H9 (cell line): ENCODE measurements at regions not wholly inside any gene's neighbourhood (a gene's known extent, or its start where the extent isn't known, plus 50 kb on each side); places are given as distances from the start of the nearest gene placed in this dataset.
"Not testable (repeated sequence)": the region's sequence is repeated elsewhere in the genome, so short reads cannot be mapped to it uniquely, and the experiment has no call there.

Experiments used
- DNase-seq: peaks from one replicate; pipeline ENCODE4 v3.0.0-alpha.2; 2017
- H2AFZ ChIP-seq: one replicate; pipeline ENCODE4 v1.6.1; 2013; ENCODE audit warnings: mild to moderate bottlenecking, low read length, control low read depth, moderate library complexity
- H2AK5ac ChIP-seq: 2 replicates; pipeline ENCODE4 v1.6.1; 2013; ENCODE audit warnings: low read length, control low read depth, mixed read lengths; ENCODE audit not compliant: insufficient read length
- H2BK120ac ChIP-seq: one replicate; pipeline ENCODE4 v1.6.1; 2013; ENCODE audit warnings: low read depth, mild to moderate bottlenecking, low read length, control low read depth, inconsistent platforms; ENCODE audit not compliant: poor library complexity, severe bottlenecking
- H2BK12ac ChIP-seq: 2 replicates; pipeline ENCODE4 v1.6.1; 2013; ENCODE audit warnings: low read length, control low read depth, mixed read lengths, low read depth; ENCODE audit not compliant: insufficient read length
- H2BK15ac ChIP-seq: 2 replicates; pipeline ENCODE4 v1.6.1; 2013; ENCODE audit warnings: low read depth, low read length, control low read depth
- H2BK20ac ChIP-seq: one replicate; pipeline ENCODE4 v1.6.1; 2013; ENCODE audit warnings: low read depth, mild to moderate bottlenecking, low read length, control low read depth, inconsistent platforms; ENCODE audit not compliant: poor library complexity, severe bottlenecking
- H2BK5ac ChIP-seq: 2 replicates; pipeline ENCODE4 v1.6.1; 2013; ENCODE audit warnings: low read length, control low read depth, mixed read lengths; ENCODE audit not compliant: insufficient read length
- H3K14ac ChIP-seq: 2 replicates; pipeline ENCODE4 v1.6.1; 2013; ENCODE audit warnings: low read length, control low read depth; ENCODE audit not compliant: insufficient read depth
- H3K18ac ChIP-seq: 2 replicates; pipeline ENCODE4 v1.6.1; 2013; ENCODE audit warnings: low read depth, mild to moderate bottlenecking, mixed read lengths, low read length, control low read depth; ENCODE audit not compliant: insufficient read length
- H3K23ac ChIP-seq: 2 replicates; pipeline ENCODE4 v1.6.1; 2013; ENCODE audit warnings: low read length, control low read depth, mixed read lengths, low read depth; ENCODE audit not compliant: insufficient read length
- H3K23me2 ChIP-seq: 2 replicates; pipeline ENCODE4 v1.6.1; 2013; ENCODE audit warnings: low read depth, mild to moderate bottlenecking, mixed read lengths, low read length, control low read depth; ENCODE audit not compliant: insufficient read length, poor library complexity, severe bottlenecking
- H3K27ac ChIP-seq: 2 replicates; pipeline ENCODE4 v1.5.1; 2013; ENCODE audit warnings: low read length, control low read depth, mixed read lengths, low read depth; ENCODE audit not compliant: insufficient read length
- H3K27me3 ChIP-seq: 2 replicates; pipeline ENCODE4 v1.6.1; 2013; ENCODE audit warnings: low read length, control low read depth, inconsistent platforms; ENCODE audit not compliant: insufficient read depth
- H3K4ac ChIP-seq: 2 replicates; pipeline ENCODE4 v1.6.1; 2013; ENCODE audit warnings: low read depth, mild to moderate bottlenecking, control low read depth, inconsistent platforms, low read length, moderate library complexity
- H3K4me1 ChIP-seq: 2 replicates; pipeline ENCODE4 v1.6.1; 2013; ENCODE audit warnings: low read length, control low read depth, inconsistent platforms; ENCODE audit not compliant: insufficient read depth
- H3K4me2 ChIP-seq: 2 replicates; pipeline ENCODE4 v1.6.1; 2013; ENCODE audit warnings: low read length, control low read depth, mixed read lengths; ENCODE audit not compliant: insufficient read length, insufficient read depth
- H3K56ac ChIP-seq: 2 replicates; pipeline ENCODE4 v1.6.1; 2013; ENCODE audit warnings: low read depth, mild to moderate bottlenecking, mixed read lengths, low read length, control low read depth; ENCODE audit not compliant: insufficient read length
- H3K79me1 ChIP-seq: 2 replicates; pipeline ENCODE4 v1.6.1; 2013; ENCODE audit warnings: low read depth, mild to moderate bottlenecking, moderate library complexity, low read length, control low read depth, inconsistent platforms; ENCODE audit not compliant: insufficient read depth, poor library complexity, severe bottlenecking
- H3K79me2 ChIP-seq: 2 replicates; pipeline ENCODE4 v1.6.1; 2013; ENCODE audit warnings: low read length, control low read depth, inconsistent platforms; ENCODE audit not compliant: insufficient read depth
- H3K9ac ChIP-seq: 2 replicates; pipeline ENCODE4 v1.6.1; 2013; ENCODE audit warnings: low read length, control low read depth, mixed read lengths; ENCODE audit not compliant: insufficient read length; ENCODE audit errors: extremely low read depth
- H3K9me3 ChIP-seq: one replicate; pipeline ENCODE4 v1.6.1; 2013; ENCODE audit warnings: low read depth, low read length, inconsistent platforms; ENCODE audit not compliant: control insufficient read depth
- H3T11ph ChIP-seq: one replicate; pipeline ENCODE4 v1.6.1; 2013; ENCODE audit warnings: mild to moderate bottlenecking, low read length, control low read depth, inconsistent platforms
- H4K20me1 ChIP-seq: one replicate; pipeline ENCODE4 v1.6.1; 2013; ENCODE audit not compliant: control insufficient read depth, insufficient read length, insufficient read depth
- H4K5ac ChIP-seq: 2 replicates; pipeline ENCODE4 v1.6.1; 2013; ENCODE audit warnings: low read depth, mild to moderate bottlenecking, mixed read lengths, low read length, control low read depth; ENCODE audit not compliant: insufficient read length
- H4K8ac ChIP-seq: replicated peaks from 2 replicates; pipeline ENCODE4 v1.6.1; 2013; ENCODE audit warnings: low read length, control low read depth, mixed read lengths, low read depth; ENCODE audit not compliant: insufficient read length
- H4K91ac ChIP-seq: 2 replicates; pipeline ENCODE4 v1.6.1; 2013; ENCODE audit warnings: low read depth, mild to moderate bottlenecking, moderate library complexity, mixed read lengths, low read length, control low read depth; ENCODE audit not compliant: insufficient read length
- H3K27ac Mint-ChIP-seq, 3 experiments: 2 replicates in 2 of 3; 3 replicates in 1 of 3; pipeline ENCODE4 v1.8.0; 2020 to 2021; ENCODE audit warnings: mixed read lengths in 3 of 3, mild to moderate bottlenecking in 1 of 3, moderate library complexity in 1 of 3
- H3K27me3 Mint-ChIP-seq: 2 replicates; pipeline ENCODE4 v1.8.0; 2021; ENCODE audit warnings: low read depth, mild to moderate bottlenecking, moderate library complexity, mixed read lengths
- H3K36me3 Mint-ChIP-seq, 3 experiments: 2 replicates in 2 of 3; 3 replicates in 1 of 3; pipeline ENCODE4 v1.8.0; 2020 to 2021; ENCODE audit warnings: low read depth in 3 of 3, mixed read lengths in 3 of 3; ENCODE audit not compliant: insufficient read depth in 1 of 3
- H3K4me1 Mint-ChIP-seq, 2 experiments: 2 replicates each; pipeline ENCODE4 v1.8.0; 2020; ENCODE audit warnings: mixed read lengths in 2 of 2
- H3K4me3 Mint-ChIP-seq, 2 experiments: 2 replicates in 1 of 2; 3 replicates in 1 of 2; pipeline ENCODE4 v1.8.0; 2020 to 2021; ENCODE audit warnings: mild to moderate bottlenecking in 2 of 2, mixed read lengths in 2 of 2, moderate library complexity in 1 of 2
- H3K9me3 Mint-ChIP-seq, 2 experiments: 2 replicates in 1 of 2; 3 replicates in 1 of 2; pipeline ENCODE4 v1.8.0; 2020; ENCODE audit warnings: mild to moderate bottlenecking in 2 of 2, mixed read lengths in 2 of 2, moderate library complexity in 1 of 2
- WGBS: extraction: QIAGEN DNeasy Blood & Tissue Kit; methylation state at CpG from one replicate; pipeline ENCODE4 v1.1.7; 2013; ENCODE audit warnings: missing lambda C conversion rate, low lambda C conversion rate, mixed read lengths; ENCODE audit not compliant: insufficient read length; ENCODE audit errors: extremely low coverage; 5-methylcytosine and 5-hydroxymethylcytosine counted together

DNA sequence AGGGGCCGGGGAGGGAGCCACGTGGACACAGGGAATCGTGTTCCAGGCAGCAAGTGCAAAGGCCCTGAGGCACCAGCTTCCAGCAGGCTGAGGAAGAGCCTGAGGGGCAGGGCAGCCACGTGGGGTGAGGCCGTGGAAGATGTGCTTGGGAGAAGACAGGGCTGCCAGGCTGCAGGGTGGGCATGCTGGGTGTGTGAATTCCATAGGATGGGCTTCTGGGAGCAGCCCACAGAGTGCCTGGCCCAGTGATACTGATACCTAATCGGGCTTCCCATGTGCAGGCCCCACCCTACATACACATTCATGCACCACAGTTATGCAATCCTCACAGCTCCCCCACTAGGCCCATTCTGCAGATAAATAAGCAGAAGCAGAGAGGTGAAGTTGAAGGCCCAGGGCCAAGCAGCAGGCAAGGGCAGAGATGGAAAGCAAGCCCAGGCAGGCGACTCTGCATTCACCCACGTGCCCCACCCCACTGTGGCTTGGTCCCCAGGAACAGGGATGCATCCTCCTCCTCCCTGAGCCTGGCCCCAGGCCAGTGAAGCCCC is 139.5 kb upstream of the FOXD4L5 start:
- WGBS, result no CpG with 5 or more reads among the region's 8 CpGs
- peaks cover 88 to 89% of the 10 kb centered on the region in 2 experiments for H3K9me3 Mint-ChIP-seq
- H3K4me1 ChIP-seq, result not testable (repeated sequence)

DNA sequence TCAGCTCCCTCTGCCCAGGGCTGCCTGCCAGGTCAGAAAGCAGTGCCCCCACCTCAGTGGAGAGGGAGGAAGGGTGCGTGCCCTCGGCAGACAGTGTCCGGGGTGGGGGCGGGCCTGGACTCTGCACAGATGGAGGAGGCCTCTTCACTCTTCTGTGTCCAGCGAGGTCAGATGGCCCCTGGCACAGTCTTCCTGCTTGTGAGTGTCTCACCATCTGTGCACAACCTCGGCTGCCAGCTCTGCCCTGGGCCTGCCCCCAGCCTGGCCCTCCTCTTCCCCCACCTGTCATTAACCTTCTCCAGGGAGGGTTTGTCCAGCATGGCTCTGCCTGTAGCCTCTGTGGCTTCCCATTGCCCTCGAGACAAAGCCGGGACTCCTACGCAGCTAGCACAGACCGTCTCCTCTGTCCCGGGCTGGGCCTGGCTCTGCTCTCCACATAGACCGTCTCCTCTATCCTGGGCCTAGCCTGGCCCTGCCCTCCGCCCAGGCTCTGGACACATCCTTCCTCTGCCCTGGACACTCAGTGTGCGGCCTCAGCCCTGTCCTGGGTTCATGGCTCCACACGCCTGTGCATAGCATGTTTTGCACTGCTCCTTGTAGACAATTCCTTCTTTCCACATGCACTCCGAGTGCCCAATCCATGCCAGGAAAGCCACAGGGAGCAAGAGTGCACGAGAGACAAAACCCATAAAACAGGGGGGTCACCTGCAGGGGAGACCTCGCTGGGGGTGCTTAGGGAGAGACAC is 138.9 kb upstream of the FOXD4L5 start:
- H3K9me3 ChIP-seq, result peaks cover 59% of the 10 kb centered on the region
- H3K23ac ChIP-seq, H3K56ac ChIP-seq, H3K27me3 ChIP-seq, H2BK5ac ChIP-seq, H3K79me1 ChIP-seq, H2BK12ac ChIP-seq, H4K91ac ChIP-seq, H4K20me1 ChIP-seq, H4K8ac ChIP-seq, H3K23me2 ChIP-seq, H3K79me2 ChIP-seq, H3K18ac ChIP-seq, H2BK15ac ChIP-seq, H4K5ac ChIP-seq, H2AFZ ChIP-seq, H3K9ac ChIP-seq, H3K4me1 Mint-ChIP-seq, H3K27ac Mint-ChIP-seq, DNase-seq, H3K4me2 ChIP-seq, H3K4me1 ChIP-seq, H3T11ph ChIP-seq, H3K27me3 Mint-ChIP-seq, H2BK120ac ChIP-seq, H2AK5ac ChIP-seq, H3K27ac ChIP-seq, H2BK20ac ChIP-seq, H3K4ac ChIP-seq, H3K14ac ChIP-seq: not testable (repeated sequence)
- no CpG with 5 or more reads among the region's 18 CpGs for WGBS
- H3K36me3 Mint-ChIP-seq, result peaks cover 23 to 38% (median 30%) of the 10 kb centered on the region in 3 experiments
- peak overlapping the region in 1 of 2 experiments; percentile 17; a peak in 1 of 5 replicates for H3K4me3 Mint-ChIP-seq
- H3K9me3 Mint-ChIP-seq, result peaks cover 88 to 89% of the 10 kb centered on the region in 2 experiments

More for the DNA sequence above, 139.5 kb upstream of the FOXD4L5 start:
- not testable (repeated sequence) for H3K79me1 ChIP-seq, H3K9ac ChIP-seq, H2AFZ ChIP-seq, H3K14ac ChIP-seq, H3K4ac ChIP-seq, H4K5ac ChIP-seq, H3K79me2 ChIP-seq, H3K27ac ChIP-seq, H4K8ac ChIP-seq, H3K56ac ChIP-seq, H3T11ph ChIP-seq, H3K27me3 ChIP-seq, H2BK12ac ChIP-seq, H3K18ac ChIP-seq, H3K23ac ChIP-seq, H4K91ac ChIP-seq, H3K27me3 Mint-ChIP-seq, H2AK5ac ChIP-seq, H3K4me1 Mint-ChIP-seq, H2BK5ac ChIP-seq, H3K4me2 ChIP-seq, H2BK120ac ChIP-seq, H3K23me2 ChIP-seq, H2BK20ac ChIP-seq, DNase-seq, H4K20me1 ChIP-seq, H3K27ac Mint-ChIP-seq, H2BK15ac ChIP-seq
- Mint-ChIP-seq H3K36me3 (peaks cover 23 to 37% (median 29%) of the 10 kb centered on the region in 3 experiments), H3K4me3 (peak overlapping the region in 1 of 2 experiments; percentile 17; a peak in 1 of 5 replicates)
- peaks cover 65% of the 10 kb centered on the region for H3K9me3 ChIP-seq
